NCI-H2196 treated with DMSO at 0.1 percent for 48 hours (cell line): ENCODE measurements at regions not wholly inside any gene's neighbourhood (a gene's known extent, or its start where the extent isn't known, plus 50 kb on each side); places are given as distances from the start of the nearest gene placed in this dataset.
"Not testable (repeated sequence)": the region's sequence is repeated elsewhere in the genome, so short reads cannot be mapped to it uniquely, and the experiment has no call there.

ENCODE experiments used
- DNase-seq: peaks from one replicate; lab custom pipeline; 2025; ENCODE audit not compliant: unreplicated experiment; lab: John Stamatoyannopoulos, UW

GRCh38 chr4:104662269-104662668 lies 167.6 kb upstream of the CXXC4 start:
- not testable (repeated sequence) for DNase-seq

DNA sequence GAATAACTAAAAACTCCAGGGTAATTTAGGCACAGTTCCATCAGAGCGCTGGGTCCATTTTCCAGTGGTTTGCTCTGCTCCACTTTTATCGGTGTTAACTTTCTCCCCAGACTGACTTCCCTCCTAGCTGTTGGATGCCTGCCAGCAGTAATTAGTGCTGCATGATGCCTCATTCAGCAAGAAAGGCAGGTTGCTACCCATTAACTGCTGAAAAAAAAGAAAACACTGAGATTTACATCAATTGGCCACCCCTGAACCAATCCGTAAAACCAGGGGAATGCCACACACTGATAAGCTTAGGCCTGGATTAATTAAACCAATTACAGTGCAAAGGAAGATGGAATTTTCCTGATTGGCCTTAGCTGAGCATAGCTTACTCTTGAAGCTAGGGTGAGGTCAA lies 182.4 kb upstream of the CXXC4 start:
- DNase-seq: no peak

- DNase-seq: no peak
Observed at GRCh38 chr4:104682311-104682710, 187.6 kb upstream of the CXXC4 start.

DNA sequence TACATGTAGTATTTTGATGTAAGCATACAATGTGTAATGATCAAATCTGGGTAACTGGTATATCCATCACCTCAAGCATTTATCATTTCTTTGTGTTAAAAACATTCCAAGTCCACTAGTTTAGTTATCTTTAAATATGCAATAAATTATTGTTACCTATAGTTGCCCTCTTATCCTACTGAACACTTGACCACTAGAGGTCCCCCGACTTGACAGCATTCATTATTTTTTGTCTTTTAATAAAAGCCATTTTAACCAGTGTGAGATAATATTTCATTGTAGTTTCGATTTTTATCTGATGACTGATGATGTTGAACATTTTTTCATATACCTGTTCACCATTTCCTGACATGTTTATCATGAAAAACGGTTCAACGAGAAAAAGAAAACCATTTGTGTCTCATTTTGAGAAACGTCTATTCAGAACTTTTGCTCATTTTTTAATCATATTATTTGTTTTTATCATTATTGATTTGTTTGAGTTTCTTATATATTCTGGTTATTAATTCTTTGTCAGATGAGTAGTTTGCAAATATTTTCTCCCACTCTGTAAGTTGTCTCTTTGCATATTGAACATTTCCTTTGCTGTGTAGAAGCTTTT lies 199.0 kb upstream of the CXXC4 start:
- no peak for DNase-seq

- DNase-seq: no peak
Observed at GRCh38 chr4:104716584-104716983, 221.9 kb upstream of the CXXC4 start.

- no peak for DNase-seq
Observed at GRCh38 chr4:104719539-104720230, 225.0 kb upstream of the CXXC4 start.

GRCh38 chr4:104722467-104722866 lies 227.8 kb upstream of the CXXC4 start:
- DNase-seq: no peak

DNA sequence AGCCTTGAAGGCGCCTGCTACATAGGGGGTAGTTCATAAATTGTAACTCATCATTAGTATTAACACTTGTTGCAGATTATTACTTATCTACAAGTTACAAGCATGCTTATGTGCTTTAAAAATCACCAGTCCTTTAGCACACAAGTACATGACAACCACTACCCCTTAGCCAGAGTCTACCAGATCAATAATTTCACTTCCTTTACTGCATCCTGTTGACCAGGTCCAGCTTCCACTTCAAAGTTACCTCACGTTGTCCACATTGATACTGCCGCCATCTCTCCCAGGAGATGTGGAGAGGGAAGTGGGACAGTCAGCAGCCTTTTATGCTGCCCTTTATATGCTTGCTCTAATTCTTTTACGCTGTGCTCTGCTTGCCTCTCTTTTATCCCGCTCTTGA lies 231.3 kb upstream of the CXXC4 start:
- DNase-seq: no peak

- DNase-seq: no peak
Observed at GRCh38 chr4:104727643-104728042, 232.9 kb upstream of the CXXC4 start.

DNA sequence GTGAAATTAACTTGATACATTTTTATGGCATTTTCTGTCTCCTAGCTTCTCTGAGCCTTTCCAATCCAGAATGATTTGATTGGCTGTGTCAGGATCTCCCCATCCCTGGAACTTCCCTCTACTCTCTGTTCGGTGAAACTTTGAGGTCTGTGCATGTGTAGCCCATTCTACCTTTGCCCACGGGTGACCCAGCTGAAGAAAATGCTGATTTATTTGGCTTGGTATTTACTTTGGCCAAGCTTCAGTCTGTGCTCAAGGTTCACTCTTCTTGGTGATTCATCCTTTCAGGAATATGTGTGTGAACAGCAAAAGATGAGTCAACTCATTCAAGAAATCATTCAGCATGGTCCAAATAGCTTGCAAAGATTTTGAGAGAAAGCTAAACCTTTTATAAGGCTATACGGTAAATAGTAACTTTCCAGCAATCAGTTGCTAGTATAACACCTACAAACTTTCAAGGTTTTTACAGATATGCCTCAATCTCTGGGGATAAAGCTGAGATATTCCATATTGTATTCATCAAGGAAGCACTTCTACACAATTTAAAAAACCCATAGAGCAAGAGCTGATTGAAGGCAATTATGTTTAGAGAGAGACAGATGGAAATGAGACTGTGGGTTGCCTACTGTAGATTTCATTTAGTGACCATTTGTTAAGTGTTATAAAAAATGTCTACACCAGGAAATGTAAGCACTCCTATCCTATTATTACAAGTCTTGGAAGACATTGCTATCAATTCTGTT lies 233.9 kb upstream of the CXXC4 start:
- DNase-seq: no peak

DNA sequence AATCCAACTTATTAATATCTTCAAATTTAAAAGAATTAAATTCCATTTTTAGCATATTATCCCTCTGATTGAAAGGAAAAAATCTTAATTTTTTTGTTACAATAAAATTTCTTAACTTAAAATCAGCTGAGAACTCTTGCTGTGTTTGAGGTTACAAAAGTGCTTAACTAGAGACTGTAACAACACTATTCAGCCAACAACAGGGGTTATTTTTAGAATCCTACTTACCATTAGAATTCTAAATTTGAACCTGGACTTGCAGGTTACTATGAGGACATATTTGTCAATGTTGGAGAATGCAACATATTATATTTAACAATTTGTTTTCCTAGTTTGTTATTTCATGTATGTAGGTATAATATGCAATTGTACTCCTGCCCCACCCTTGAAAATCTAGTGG lies 238.1 kb upstream of the CXXC4 start:
- no peak for DNase-seq

- DNase-seq: no peak
Observed at GRCh38 chr4:104735174-104735573, 240.5 kb upstream of the CXXC4 start.

DNA sequence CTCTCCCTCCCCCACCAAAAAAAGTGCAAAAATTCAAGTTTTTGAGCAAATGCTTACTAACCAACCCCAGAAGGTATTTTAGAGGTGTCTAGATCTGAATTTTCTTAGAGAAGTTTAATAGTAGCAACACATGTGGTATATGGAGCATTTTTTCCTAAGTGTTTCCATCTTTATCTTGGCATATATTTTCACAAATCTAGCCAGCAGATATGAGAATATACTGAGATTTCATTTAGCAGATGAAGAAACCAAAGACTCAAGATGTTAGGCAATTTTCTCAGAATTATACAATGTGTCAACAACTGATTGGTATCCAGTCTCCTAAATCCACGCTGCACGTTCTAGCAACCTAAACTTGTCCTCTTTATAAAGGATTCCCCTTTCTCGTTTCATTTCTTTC lies 245.5 kb upstream of the CXXC4 start:
- DNase-seq: no peak

GRCh38 chr4:104743215-104743653 lies 248.5 kb upstream of the CXXC4 start:
- no peak for DNase-seq

DNA sequence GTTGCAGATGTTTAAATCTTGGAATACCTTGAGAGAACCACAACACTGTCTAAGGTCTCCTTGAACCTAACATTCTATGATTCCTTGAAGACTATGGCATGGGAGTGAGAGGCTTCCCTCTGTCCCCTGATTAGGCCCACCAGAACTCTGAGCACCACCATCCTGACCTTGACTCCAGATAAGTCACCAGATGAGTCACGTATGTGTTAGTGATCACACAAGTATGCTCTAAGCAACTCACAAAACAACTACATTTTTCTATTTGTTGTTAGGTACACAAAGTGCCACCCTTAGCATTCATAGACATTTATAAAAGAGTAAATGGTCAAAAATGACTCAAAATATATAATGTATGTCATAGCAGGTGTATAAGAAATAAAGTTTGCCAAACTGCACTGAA lies 252.9 kb upstream of the CXXC4 start:
- no peak for DNase-seq

- no peak for DNase-seq
Observed at GRCh38 chr4:104749062-104749461, 254.4 kb upstream of the CXXC4 start.

DNA sequence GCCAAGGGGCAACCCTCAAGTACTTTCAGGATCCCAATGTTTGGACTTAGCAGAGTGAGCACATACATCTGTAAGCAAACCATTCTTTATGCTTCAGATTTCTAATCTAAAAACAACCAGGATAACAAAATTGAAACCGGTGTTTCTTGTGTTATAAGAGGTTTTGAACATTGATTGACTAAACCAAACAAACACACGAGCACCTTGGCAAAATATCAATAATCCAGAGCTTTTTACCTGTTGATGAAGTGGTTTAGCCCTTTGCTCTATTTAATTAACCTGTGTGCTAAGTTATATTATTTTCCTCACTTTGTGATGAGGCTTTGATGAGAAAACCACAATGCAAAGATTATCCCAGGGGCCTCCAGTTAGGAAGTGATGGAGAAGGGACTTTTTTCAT lies 255.3 kb upstream of the CXXC4 start:
- no peak for DNase-seq

- DNase-seq: no peak
Observed at GRCh38 chr4:104751468-104751867, 256.8 kb upstream of the CXXC4 start.

- DNase-seq: no peak
Observed at GRCh38 chr4:104752337-104752736, 257.6 kb upstream of the CXXC4 start.

DNA sequence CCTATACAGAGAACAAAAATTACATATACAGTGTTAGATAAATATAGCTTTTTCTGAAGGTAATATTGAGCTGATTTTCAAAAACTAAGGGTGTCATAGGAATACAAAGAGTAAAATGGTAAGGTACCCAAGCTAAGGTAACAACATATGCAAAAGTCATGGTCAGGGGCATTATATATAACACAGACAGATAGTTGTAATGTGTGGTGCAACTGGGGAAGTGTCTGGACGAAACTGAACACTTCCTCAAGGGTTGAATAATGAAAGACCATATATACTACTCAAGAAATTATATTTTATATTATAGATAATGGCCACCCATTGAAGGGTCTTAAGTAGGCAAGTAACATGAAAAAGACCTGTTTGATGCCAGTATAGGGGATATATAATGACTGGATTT lies 262.1 kb upstream of the CXXC4 start:
- no peak for DNase-seq

- no peak for DNase-seq
Observed at GRCh38 chr4:104758574-104758973, 263.9 kb upstream of the CXXC4 start.

- no peak for DNase-seq
Observed at GRCh38 chr4:104763554-104764222, 269.0 kb upstream of the CXXC4 start.
